SKM-1 (cell line): ENCODE measurements at regions not wholly inside any gene's neighbourhood (a gene's known extent, or its start where the extent isn't known, plus 50 kb on each side); places are given as distances from the start of the nearest gene placed in this dataset.

Experiments
- DNase-seq: peaks from one replicate; lab custom pipeline; 2025; ENCODE audit not compliant: unreplicated experiment; lab: John Stamatoyannopoulos, UW

DNA sequence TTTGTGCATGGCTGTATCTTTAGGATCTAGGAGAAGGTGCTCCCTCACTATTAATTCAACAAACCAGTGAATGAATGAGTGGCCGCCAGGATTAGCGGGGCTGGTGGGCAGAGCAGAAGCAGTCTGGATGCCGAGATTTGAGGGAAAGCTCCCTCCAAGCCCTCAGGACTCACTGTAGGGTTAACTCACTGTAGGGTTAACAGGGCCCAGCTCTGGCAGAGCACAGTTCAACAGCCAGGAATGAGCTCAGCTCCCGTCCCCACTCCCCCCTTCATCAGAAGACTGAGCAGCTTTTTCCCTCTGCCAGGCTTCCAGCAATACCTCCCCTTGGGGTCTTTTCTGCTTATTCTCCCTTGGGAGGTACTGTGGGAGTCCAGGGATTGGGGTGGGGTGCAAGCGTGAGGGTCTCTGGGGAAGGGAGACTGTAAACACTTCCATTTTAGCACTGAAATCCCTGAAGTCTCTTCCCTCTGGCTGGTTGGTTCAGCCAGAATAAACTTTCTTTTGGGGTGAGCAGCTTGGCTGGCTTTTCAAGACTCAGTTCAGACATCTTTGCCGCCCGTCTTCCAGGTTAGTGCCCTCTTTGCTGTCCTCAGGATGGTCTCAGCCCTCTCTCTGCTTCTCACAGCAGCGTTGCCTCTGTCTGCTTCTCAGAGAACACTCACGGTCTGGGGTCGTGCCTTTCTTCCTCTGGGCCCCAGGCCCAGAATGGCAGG is 53.7 kb upstream of the WSB1 start:
- no peak for DNase-seq

DNA sequence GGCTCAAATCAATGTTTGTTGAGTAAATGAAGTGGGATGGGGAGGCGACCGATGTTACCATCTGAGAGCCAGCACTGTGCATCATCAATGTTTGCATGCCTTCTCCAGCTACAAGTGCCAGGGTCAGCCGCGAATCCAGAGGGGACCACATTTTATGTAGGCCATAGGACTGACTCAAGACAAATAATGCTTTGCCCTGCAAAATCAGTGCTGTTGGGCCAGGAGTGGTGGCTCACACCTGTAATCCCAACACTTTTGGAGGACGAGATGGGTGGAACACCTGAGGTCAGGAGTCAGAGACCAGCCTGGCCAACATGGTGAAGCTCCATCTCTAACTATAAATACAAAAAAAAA is 53.1 kb upstream of the WSB1 start:
- no peak for DNase-seq

DNA sequence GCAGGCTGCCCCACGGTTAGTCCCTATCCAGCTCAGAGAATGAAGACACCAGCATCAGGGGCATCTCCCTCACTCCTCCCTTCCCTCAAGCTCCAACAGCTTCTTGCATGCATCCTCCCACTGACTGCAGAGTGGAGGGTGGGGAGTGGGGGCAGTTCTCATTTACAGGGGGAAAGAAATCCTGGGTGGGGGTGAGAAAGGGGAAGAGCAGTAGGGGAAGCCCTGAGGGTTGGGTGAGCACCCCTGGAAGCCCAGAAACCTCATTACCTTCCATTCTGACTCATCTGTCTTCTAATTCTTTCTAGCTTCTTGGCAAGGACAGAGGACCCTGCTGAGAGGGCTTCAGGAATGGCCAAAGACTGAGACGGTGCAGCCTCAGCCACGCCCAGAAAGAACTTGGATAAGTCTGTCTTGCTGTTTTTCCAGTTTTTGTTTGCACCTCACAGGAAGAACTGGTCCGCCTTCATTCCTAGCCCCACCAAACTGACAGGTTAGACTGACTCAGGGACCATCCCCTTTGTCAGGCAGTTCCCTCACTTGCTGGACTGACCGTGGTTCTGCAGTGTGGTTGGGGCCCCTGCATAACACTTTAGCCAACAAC is 52.5 kb upstream of the WSB1 start:
- DNase-seq = no peak

DNA sequence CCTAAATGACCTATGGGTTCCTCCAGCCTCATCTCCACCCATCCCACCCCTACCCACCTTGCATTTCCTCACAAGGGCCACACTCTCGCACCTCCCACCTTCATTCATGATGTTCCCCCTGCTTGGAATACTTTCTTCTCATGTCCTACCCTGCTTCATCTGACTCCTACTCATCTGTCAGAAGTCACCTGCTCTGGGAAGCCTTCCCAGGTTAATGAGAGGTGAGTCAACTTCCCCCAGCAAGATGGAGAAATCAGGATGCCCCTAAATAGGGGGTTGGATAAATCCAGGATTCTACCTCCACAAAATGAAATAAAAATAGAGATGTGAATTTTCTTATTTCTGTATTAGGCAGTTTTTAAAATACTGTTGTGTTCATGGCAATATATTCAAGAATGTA is 51.0 kb upstream of the WSB1 start:
- no peak for DNase-seq

DNA sequence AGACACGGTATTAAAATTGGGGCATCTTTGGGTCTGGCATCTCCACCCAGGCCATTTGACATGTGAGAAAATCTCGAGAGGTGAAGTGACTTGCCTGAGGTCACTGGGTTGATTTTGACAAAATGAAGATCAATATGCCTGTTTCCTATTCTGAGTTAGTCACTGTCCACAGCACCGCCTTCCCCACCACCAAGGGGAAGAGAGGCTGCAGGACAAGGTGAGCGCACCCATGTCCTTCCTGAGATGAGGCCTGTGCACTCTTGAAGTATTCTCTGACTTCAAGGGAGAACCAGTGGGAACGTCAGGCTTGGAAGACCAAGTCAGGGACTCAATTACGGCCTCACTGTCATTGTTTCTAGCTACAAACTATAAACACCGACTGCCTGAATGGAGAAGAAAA is 49.9 kb upstream of the WSB1 start:
- no peak for DNase-seq
